ENCODE measurements at regions not wholly inside any gene's neighbourhood (a gene's known extent, or its start where the extent isn't known, plus 50 kb on each side); places are given as distances from the start of the nearest gene placed in this dataset.

DNA sequence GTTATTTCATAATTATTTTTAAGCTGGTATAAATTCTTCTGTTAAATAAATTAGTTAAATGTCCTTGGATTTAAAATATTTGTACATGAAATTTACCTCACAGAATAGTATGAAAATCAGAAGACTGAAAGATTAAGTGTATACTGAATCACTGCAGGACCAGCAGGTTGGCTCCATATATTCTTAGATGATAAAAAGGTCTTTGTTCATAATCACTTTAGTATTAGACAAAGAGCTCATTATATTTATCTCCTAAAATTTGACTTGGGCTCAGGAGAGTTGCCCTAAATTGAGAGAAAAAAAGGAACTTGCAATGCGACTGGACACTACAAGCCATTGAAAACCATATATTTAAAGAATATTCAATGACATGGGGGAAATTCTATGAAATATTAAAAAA, 766.4 kb upstream of the CITED2 start:
- CTCF ChIA-PET: interaction anchor here (0.8 kb wide), 1 partner anchor 1422 kb away, joined by 3 read pairs; no protein-coding TSS in a partner anchor
- TF ChIP-seq, protein P1, sequence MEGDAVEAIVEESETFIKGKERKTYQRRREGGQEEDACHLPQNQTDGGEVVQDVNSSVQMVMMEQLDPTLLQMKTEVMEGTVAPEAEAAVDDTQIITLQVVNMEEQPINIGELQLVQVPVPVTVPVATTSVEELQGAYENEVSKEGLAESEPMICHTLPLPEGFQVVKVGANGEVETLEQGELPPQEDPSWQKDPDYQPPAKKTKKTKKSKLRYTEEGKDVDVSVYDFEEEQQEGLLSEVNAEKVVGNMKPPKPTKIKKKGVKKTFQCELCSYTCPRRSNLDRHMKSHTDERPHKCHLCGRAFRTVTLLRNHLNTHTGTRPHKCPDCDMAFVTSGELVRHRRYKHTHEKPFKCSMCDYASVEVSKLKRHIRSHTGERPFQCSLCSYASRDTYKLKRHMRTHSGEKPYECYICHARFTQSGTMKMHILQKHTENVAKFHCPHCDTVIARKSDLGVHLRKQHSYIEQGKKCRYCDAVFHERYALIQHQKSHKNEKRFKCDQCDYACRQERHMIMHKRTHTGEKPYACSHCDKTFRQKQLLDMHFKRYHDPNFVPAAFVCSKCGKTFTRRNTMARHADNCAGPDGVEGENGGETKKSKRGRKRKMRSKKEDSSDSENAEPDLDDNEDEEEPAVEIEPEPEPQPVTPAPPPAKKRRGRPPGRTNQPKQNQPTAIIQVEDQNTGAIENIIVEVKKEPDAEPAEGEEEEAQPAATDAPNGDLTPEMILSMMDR (IDR thresholded peaks at IDR 0.05; ENCODE audit: control extremely low read depth, extremely low read depth, low read depth, missing control alignments): no peak
- POLR2A ChIA-PET: no interaction called here
- no peak for DNase-seq (ENCODE audit: extremely low spot score)

DNA sequence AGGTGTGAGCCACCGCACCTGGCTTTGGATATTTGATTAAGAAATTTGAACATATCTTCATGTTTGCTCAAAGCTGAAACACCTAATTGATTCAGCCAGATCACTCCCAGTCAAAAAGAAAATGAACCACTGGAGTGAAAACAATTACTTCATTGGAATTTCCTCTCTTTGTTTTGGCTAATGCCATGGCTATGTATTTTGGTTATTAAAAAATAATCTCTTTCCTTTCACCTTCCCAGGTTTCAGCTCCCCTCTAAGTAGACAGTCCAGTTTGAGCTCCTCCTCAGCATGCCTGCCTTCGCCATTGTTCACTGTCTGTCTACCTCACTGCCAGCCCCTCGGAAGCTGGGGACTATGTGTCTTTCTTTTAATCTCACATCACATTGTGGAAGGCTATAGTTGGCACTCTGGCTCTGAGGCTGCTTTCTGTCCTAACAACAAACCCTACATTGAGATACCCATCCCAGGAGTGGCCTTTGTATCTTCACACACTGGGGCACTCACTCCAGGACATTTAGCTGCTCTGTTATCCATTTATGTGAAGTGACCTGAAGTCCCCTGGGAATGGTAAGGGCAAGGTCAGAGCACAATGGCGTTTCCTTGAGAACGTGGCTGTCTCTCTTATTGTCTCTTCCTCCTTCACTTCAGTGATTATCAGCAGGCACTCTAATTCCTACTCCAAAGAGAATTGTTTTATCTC, 764.0 kb upstream of the CITED2 start:
- CTCF ChIA-PET: interaction anchor here (1.4 to 2.3 kb wide), 2 partner anchors 23 to 57 kb away, joined by 3 to 5 read pairs; no protein-coding TSS in a partner anchor
- TF ChIP-seq, protein P1 (IDR thresholded peaks at IDR 0.05; ENCODE audit: control extremely low read depth, extremely low read depth, low read depth, missing control alignments): no peak
- POLR2A ChIA-PET: no interaction called here
- no peak for DNase-seq (ENCODE audit: extremely low spot score)

DNA sequence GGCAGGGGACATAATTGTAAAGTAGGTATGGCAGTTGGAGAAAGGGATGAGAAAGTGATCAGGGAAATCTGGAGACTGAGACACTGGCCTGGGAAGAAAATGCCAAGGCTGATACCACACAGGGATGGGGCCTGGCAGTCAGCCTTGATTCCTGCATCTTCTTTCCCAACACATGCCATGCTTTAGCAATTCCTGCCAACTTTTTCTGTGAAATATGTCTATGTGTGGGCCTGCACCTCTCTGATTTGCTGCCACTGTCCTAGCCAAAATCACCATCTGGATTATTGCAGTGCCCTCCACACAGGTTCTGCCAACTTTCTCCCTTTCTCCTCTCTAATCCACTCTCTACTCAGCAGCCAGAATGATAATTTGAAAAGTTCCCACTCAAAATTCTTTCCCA, 759.8 kb upstream of the CITED2 start:
- CTCF ChIA-PET: no interaction called here
- POLR2A ChIA-PET: no interaction called here
- TF ChIP-seq, protein P1 (IDR thresholded peaks at IDR 0.05; ENCODE audit: control extremely low read depth, extremely low read depth, low read depth, missing control alignments): no peak
- no peak for DNase-seq (ENCODE audit: extremely low spot score)

DNA sequence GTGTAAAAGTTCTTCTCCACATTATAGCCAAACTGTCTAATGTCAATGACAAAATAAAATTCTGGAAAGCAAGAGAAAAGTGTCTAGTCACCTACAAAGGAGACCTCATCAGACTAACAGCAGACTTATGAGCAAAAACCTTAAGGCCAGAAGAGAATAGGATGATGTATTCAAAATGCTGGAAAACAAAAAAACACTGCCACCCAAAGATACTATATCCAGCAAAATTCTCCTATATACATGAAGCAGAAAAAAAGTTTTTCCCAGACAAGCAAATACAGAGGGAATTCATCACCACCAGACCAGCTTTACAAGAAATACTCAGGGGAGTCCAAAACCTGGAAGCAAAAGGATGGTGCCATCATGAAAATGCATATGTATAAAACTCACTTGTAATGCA, 755.6 kb upstream of the CITED2 start:
- TF ChIP-seq, protein P1 (IDR thresholded peaks at IDR 0.05; ENCODE audit: control extremely low read depth, extremely low read depth, low read depth, missing control alignments): no peak
- DNase-seq (ENCODE audit: extremely low spot score): no peak
- ChIA-PET CTCF (no interaction called here), POLR2A (no interaction called here)

DNA sequence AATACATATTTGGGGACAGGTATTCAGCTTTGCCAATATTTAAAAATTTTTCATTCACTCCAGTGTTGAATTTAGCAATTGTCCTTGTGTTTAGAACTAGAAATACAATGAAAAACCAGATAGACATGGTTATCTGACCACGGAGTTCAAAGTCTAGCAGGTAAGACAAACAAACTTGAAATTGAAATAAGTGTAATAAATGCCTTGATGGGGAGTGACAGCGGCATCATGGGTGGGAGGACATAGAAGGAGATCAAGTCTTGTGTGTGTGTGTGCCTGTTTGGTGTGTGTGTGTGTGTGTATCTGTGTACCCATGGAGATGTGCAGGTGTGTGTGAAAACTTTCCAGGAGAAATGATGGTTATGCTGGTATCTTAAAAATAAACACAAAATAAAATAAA, 750.0 kb upstream of the CITED2 start:
- TF ChIP-seq, protein P1 (IDR thresholded peaks at IDR 0.05; ENCODE audit: control extremely low read depth, extremely low read depth, low read depth, missing control alignments): no peak
- DNase-seq (ENCODE audit: extremely low spot score): no peak
- POLR2A ChIA-PET: no interaction called here
- CTCF ChIA-PET: no interaction called here

DNA sequence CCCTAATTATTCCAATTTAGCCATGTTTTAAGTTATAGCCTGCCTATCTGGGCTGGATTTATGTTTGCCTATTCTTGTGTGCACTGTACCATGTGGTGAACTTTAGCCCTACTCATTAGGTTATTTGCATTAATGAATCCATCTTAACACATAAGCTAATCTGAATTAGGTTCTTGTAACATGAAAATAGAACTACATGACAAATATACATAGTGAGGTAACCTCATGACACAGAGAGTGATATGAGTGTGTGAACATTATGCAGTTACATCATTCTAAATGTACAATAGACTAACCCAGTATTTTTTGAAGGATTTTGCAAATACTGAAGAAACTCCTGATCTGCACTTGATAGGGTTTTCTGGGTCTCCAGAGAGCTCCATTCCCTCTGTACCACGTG, 733.7 kb upstream of the CITED2 start:
- TF ChIP-seq, protein P1 (IDR thresholded peaks at IDR 0.05; ENCODE audit: control extremely low read depth, extremely low read depth, low read depth, missing control alignments): no peak

More for the DNA sequence above, 733.7 kb upstream of the CITED2 start:
- CTCF ChIA-PET: no interaction called here
- no peak for DNase-seq (ENCODE audit: extremely low spot score)
- POLR2A ChIA-PET: no interaction called here
